Panc1 (cell line): ENCODE measurements at regions not wholly inside any gene's neighbourhood (a gene's known extent, or its start where the extent isn't known, plus 50 kb on each side); places are given as distances from the start of the nearest gene placed in this dataset.

Experiments
- SIN3A ChIP-seq: IDR thresholded peaks from 2 replicates; pipeline ENCODE4 v1.6.1; 2012; ENCODE audit warnings: low read depth, mild to moderate bottlenecking, low read length, moderate library complexity, borderline replicate concordance; ENCODE audit not compliant: insufficient read depth
- TF ChIP-seq, protein P1 (sequence below): fragments of 450-650 bp; IDR thresholded peaks from 2 replicates; pipeline ENCODE4 v1.5.1; 2017; ENCODE audit warnings: mild to moderate bottlenecking

DNA sequence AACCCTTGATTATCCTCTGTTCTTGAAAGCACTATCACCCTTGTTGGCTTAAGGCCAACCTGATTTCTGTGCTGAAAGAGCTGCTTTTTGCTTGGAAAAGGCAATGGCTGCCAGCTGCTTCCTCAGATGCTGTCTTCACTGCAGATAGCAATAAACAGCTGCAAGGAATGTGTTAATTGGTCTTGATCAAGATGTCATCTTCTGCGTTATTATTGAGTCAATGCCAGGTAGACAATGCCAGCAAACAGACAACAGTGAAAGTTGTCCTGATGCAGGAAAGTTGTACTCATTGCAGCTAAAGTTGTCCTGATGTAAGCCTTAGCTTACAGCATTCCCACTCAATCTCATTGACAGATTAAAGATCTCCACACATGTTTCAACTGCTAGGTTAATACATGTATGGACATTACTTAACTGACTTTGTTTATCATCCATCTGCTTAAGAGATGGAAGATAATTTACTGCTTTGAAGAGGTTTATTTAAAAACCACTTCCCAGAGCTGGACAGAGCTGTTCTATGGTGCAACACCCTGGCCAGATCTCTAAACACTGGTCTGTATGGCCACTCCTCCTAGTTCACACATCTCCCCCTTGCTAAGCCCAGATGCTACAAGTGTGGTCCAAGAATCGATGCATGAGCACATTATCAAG, 251.0 kb upstream of the MCTP2 start:
- TF ChIP-seq, protein P1, sequence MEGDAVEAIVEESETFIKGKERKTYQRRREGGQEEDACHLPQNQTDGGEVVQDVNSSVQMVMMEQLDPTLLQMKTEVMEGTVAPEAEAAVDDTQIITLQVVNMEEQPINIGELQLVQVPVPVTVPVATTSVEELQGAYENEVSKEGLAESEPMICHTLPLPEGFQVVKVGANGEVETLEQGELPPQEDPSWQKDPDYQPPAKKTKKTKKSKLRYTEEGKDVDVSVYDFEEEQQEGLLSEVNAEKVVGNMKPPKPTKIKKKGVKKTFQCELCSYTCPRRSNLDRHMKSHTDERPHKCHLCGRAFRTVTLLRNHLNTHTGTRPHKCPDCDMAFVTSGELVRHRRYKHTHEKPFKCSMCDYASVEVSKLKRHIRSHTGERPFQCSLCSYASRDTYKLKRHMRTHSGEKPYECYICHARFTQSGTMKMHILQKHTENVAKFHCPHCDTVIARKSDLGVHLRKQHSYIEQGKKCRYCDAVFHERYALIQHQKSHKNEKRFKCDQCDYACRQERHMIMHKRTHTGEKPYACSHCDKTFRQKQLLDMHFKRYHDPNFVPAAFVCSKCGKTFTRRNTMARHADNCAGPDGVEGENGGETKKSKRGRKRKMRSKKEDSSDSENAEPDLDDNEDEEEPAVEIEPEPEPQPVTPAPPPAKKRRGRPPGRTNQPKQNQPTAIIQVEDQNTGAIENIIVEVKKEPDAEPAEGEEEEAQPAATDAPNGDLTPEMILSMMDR = no peak
- TF ChIP-seq SIN3A = no peak
